ENCODE measurements at regions not wholly inside any gene's neighbourhood (a gene's known extent, or its start where the extent isn't known, plus 50 kb on each side); places are given as distances from the start of the nearest gene placed in this dataset.

GRCh38 chr20:60131375-60131774, 173.2 kb downstream of the CDH26 start:
- DNase-seq, result peak; percentile 65 to 77 (median 72)

GRCh38 chr20:60132162-60132826, 174.1 kb downstream of the CDH26 start:
- DNase-seq, result no peak

GRCh38 chr20:60132827-60133670, 174.8 kb downstream of the CDH26 start:
- DNase-seq, result peak; percentile 15 to 56 (median 42)

GRCh38 chr20:60135276-60135675, 177.1 kb downstream of the CDH26 start:
- DNase-seq, result no peak

GRCh38 chr20:60136645-60137401, 178.6 kb downstream of the CDH26 start:
- peak; percentile 17 to 75 (median 52) for DNase-seq

DNA sequence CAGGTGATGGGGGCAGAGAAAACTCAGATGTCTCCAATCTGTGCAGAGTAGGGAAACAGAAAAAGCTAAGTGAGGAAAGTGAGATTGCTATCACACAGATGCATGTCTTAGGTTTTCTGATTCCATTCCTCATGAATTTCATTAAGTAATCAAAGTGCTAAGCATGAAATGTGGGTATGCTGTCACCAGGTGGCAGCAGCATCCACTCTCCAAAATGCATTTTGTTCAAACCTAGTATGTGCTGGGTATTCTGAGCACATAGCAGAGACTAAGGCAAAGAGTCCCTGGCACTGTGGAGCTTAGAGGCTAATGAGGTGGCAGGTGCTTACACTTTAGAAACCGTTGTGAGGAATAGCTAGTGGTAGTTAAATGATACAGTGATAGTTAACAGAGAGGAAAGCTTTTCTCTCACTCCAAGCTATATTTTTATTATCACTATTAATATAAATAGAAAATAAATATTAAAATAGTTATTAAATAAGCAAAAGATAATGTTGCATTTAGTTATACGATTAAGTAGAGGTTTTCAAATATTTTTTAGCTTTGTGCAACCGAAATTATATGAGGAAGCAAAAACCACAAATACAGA, 179.5 kb downstream of the CDH26 start:
- DNase-seq, result peak; percentile 72 to 77 (median 74)

DNA sequence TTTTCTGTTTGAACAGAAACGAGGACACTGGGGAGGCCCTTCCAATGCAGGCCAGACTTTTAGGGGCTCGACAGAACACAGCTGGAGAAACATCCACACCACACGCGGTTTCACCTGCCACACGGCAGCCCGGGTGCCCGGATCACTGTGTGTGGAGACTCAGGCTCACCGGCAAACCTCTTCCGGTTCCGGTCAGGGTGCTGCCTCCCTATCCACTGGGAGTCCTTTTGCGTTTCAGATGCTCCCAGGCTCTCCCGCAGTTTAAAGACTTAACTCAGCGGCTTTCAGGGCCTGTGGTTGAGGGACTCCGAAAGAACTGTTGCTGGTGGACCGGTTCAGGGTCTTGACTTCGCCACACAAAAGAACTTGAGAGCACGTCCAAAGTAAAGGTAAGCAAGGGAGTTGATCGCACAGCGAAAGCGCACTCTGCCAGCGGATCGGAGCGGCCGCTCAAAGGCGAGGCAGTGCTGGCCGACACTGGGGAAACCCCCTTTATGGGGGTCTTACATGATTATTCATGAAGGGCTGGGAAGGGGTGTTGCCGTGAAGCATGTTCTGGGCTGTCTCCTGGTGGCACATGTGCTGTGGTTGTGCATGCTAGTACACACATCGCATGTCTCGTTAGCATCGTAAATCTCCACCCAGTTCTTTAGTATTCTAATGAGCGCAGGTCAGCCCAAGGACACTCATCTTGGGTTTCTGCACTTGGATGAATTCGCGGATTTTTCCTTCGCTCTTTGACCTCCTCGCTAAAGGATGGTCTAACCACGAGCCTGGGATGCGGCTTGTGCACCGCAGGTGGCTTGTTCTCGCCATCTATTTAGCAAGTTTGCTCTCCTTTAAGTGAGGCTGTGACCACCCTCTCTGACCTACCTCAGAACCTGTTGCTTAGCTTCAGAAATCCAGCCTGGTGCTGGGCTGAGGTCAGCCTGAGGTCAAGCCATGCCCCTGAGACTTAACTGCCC, 180.3 kb downstream of the CDH26 start:
- peak; percentile 22 to 68 (median 52) for DNase-seq

DNA sequence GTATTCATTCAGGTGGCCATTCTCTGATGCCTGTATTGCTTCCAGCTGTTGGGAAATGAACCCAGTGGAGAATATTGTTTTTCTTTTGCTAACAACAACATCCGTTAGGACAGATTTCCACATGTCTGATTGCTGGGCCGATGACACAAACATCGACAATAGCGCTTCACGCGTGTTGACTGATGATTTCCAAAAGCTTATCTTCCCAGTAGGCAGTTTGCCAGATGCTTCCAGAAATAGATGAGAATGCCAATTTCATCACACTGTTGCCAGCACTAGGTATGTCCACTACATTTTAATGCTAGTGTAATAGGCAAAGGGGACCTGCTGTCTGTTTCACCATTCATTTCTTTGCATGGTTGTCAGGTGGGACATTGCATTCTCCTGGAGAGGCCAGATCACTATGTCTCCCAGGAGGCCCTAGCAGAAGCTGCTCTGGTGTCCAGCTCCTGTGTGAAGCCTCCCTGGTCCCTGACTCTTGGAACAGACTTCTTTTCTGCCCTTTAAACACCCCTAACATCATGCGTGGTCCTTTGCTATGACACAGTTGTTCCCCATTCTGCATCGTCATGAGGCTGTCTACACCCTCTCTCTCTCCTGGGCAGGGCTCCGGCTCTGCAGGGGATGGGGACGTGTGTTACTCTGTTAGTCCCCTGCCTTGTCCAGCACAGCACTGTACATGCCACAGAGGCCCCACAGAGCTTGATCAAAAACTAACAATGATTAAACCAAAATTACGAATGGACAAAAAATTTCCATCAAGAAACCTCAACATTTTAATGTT, 181.6 kb downstream of the CDH26 start:
- peak in 1 of 4 experiments; percentile 6 for DNase-seq

- DNase-seq, result no peak
These were observed 184.4 kb downstream of the CDH26 start for GRCh38 chr20:60142587-60142986.

DNA sequence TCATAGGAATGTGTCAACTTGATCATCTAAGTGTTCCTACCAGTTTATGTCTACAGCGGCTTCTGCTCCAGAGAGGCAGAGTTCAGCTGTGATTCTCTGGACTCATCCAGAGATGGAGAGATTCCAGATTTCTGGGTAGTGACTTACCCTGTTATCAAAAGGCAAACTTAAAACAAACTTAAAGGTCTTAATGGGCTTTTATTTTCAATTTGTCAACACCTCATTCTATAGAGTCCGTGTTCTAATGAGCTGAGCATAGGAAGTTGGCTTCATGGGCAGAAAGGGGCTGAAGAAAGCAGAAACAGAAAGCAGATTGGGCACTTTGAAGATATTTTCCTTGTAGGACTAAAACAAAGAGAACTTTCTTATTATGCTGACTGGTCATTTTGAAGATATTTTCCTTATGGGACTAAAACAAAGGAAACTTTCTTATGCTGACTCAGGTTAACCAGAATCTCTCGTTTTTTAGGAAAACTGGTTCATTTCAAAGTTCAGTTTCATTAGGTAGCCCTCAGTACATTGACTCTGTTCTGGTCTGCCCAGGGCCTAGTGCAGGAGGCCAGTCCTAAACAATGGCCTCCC, 185.1 kb downstream of the CDH26 start:
- no peak for DNase-seq

DNA sequence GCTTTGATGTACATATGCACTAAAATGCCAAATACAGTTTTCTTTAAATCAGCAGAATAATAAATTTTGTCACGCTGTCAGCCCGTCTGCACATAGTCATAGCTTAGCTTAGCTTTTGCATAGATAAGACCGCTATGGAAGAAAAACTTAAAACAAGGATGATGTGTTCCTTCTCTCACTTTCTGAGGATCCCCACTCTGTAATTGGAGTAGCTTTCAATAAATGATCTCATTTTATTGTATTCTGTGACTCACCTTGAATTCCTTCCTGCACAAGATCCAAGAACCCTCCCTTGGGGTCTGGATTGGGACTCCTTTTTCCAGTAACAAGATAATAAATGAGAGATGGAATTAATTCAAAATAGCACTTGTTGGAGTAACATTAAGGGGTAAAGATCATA, 186.2 kb downstream of the CDH26 start:
- DNase-seq, result no peak

- DNase-seq, result no peak
These were observed 186.8 kb downstream of the CDH26 start for GRCh38 chr20:60144974-60145527.

DNA sequence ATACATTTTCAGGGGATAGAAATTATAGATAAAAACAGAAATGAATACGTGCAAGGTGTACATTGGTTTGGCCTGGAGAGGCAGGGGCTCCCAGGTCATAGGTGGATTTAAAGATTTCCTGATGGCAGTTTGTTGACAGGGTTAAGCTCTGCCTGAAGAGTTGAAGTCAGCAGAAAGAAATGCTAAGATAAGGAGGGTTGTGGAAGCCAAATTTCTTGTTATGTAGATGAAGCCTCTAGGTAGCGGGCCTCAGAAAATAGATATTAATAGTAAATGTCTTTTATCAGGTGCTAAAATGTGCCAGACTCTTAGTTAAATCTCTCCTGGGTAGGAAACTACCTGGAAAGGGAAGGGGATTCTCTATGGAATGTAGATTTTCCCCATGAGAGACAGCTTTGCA, 188.8 kb downstream of the CDH26 start:
- no peak for DNase-seq

DNA sequence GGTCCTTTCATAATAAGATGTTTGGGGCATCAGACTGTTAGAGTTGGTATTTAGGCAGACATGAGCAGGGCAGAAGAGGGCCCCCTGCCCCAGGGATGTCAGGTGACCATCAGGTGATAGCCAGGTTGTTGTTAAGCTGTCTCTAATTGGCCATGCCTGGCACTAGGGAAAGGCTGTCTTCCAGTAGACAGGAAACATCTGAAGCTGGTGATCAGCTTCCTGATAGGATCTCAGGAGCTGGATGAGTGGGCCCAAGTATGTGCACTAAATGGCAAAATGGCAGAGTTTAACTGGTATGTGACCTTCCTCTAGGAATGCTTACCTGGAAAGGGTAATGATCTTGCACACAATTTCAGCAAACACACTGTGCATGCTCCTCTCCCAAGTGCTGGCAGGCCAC, 190.7 kb downstream of the CDH26 start:
- DNase-seq, result no peak

DNA sequence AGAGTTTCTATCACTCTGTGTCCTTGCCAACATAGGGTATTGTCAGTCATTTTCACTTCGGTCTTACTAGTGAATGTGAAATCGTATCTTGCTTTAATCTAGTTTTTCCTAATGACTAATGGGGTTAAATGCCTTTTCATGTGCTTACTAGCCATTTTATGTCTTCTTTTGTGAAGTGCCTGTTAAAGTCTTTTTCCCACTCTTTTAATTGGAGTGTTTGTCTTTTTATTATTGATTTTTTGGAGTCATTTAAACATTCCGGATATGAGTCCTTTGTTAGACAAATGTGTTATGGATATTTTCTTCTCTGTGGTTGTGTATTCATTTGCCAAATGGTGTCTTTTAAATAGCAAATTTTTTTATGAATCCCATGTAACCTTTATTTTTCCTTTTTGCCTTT, 194.6 kb downstream of the CDH26 start:
- DNase-seq, result no peak

- no peak for DNase-seq
These were observed 202.4 kb downstream of the CDH26 start for GRCh38 chr20:60160451-60161145.

DNA sequence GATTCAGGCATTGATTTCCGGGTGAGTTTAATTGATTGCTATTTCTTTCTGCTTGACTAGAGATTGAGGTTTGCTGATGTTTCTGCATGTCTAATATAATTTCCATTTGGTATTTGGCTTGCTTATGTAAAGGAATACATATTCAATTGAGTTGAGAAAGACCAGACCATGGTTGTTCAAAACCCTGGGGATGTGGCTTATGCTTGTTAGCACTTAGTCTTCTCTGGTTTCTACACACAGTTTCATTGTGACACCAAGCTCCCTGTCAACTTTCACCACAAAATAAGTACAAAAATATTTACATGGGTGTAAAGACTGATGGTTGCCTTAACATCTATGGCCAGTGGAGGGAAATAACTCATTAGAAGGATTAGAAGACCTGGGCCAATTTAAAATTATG, 209.6 kb downstream of the CDH26 start:
- no peak for DNase-seq

DNA sequence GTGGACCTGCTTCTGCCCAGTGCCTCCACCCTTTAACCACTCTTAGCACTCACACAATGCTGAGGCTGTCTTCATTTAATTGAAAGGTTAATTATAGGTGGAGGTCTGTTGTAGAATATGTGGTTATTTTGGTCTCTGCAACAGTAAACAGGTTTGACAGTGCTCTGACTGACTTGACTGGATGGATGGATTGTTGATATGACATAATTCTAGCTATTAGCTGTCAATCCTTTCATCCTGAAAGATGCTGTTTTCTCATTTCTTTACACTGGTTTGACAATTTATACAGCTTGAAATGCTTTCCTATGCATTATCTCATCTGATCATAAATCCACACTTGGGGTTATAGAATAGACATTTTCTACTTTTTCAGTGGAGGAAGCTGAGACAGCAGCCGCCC, 210.7 kb downstream of the CDH26 start:
- DNase-seq, result no peak

- peak in 3 of 4 experiments; percentile 23 to 45 (median 37) for DNase-seq
These were observed 211.9 kb downstream of the CDH26 start for GRCh38 chr20:60170116-60170515.

All from suppressor macrophage (primary cell).